AG09309 (cell line): ENCODE measurements at regions not wholly inside any gene's neighbourhood (a gene's known extent, or its start where the extent isn't known, plus 50 kb on each side); places are given as distances from the start of the nearest gene placed in this dataset.
A peak's percentile ranks its signal among the peaks of the same experiment; 100 is the strongest.

ENCODE experiments used
- DNase-seq: peaks from one replicate; pipeline ENCODE4 v3.0.0-alpha.2; 2010; ENCODE audit warnings: low read depth
- H3K4me3 ChIP-seq: 2 replicates; pipeline ENCODE4 v1.5.1; 2011; ENCODE audit warnings: mild to moderate bottlenecking, low read depth, low read length, moderate library complexity; ENCODE audit not compliant: control insufficient read depth
- TF ChIP-seq, protein P1 (sequence below): IDR thresholded peaks from 2 replicates; pipeline ENCODE4 v1.5.1; 2011; ENCODE audit warnings: mild to moderate bottlenecking, low read depth, low read length, inconsistent platforms; ENCODE audit not compliant: insufficient read depth, control insufficient read depth; ENCODE audit errors: missing control alignments

DNA sequence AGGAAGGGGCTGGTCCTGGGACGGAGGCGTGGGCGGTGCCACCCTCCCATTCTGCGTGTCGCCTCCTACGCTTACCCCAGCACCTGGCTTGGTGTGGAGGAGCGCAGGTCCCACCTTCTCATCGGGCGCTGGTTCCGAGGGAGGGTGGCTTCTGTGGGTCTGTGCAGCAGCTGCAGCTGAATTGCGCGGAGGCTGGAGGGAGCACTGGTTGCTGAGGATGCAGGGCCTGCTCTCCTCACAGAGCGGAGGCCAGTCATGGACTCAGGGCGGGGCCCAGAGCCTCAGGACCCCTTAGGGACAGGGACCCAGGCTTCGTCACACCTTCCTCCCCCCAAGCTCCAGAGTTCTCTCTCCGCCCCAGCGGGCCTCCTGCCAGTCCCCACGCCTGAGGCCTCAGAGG, 127.8 kb upstream of the MAP3K4 start:
- TF ChIP-seq, protein P1, sequence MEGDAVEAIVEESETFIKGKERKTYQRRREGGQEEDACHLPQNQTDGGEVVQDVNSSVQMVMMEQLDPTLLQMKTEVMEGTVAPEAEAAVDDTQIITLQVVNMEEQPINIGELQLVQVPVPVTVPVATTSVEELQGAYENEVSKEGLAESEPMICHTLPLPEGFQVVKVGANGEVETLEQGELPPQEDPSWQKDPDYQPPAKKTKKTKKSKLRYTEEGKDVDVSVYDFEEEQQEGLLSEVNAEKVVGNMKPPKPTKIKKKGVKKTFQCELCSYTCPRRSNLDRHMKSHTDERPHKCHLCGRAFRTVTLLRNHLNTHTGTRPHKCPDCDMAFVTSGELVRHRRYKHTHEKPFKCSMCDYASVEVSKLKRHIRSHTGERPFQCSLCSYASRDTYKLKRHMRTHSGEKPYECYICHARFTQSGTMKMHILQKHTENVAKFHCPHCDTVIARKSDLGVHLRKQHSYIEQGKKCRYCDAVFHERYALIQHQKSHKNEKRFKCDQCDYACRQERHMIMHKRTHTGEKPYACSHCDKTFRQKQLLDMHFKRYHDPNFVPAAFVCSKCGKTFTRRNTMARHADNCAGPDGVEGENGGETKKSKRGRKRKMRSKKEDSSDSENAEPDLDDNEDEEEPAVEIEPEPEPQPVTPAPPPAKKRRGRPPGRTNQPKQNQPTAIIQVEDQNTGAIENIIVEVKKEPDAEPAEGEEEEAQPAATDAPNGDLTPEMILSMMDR, result no peak
- DNase-seq, result no peak
- H3K4me3 ChIP-seq, result no peak overlapping the region

GRCh38 chr6:160871320-160871719, 120.2 kb upstream of the MAP3K4 start:
- TF ChIP-seq, protein P1, result no peak
- no peak for DNase-seq
- no peak overlapping the region for H3K4me3 ChIP-seq

- DNase-seq, result no peak
- no peak overlapping the region for H3K4me3 ChIP-seq
- TF ChIP-seq, protein P1, result no peak
These were observed 110.3 kb upstream of the MAP3K4 start for GRCh38 chr6:160881148-160881808.

DNA sequence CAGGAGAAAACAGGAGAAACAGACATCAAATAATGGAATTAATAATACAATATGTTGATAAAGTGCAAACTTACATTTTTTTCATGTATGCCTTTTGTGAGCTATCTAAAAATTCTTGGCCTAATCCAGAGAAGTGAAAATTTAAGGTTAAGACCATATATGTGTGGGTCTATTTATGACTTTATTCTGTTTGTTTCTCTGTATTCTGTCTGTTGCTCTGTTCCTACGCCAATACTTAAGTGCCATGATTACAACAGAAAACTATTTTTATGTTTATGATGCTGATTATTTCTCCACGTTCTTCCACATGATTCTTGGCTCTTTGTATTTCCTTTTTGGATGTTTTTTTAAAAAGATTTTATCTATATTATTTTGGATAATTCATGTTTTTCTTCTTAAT, 109.6 kb upstream of the MAP3K4 start:
- H3K4me3 ChIP-seq, result no peak overlapping the region
- no peak for DNase-seq
- TF ChIP-seq, protein P1, result no peak

DNA sequence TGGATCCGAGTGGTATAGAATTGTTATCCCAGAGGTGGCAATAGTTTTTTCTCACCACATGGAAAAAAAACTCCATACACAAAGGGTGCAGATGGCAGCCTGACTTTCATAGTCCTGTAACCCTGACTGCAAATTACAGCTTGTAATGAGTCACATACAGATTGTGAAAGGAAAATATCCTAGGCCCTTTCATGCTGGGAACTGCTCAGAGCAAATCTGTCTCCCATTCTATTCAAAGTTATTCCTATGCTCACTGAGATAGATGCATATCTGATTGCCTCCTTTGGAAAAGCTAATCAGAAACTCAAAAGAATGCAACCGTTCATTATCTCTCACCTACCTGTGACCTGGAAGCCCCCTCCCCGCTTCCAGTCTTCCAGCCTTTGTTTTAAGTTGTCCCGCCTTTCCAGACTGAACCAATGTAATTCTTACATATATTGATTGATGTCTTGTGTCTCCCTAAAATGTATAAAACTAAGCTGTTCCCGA, 108.7 kb upstream of the MAP3K4 start:
- peak; percentile 2 for DNase-seq
- no peak overlapping the region for H3K4me3 ChIP-seq
- TF ChIP-seq, protein P1, result no peak

GRCh38 chr6:160883560-160883959, 108.0 kb upstream of the MAP3K4 start:
- TF ChIP-seq, protein P1, result no peak
- H3K4me3 ChIP-seq, result no peak overlapping the region
- no peak for DNase-seq
